ENCODE measurements at regions not wholly inside any gene's neighbourhood (a gene's known extent, or its start where the extent isn't known, plus 50 kb on each side); places are given as distances from the start of the nearest gene placed in this dataset.

DNA sequence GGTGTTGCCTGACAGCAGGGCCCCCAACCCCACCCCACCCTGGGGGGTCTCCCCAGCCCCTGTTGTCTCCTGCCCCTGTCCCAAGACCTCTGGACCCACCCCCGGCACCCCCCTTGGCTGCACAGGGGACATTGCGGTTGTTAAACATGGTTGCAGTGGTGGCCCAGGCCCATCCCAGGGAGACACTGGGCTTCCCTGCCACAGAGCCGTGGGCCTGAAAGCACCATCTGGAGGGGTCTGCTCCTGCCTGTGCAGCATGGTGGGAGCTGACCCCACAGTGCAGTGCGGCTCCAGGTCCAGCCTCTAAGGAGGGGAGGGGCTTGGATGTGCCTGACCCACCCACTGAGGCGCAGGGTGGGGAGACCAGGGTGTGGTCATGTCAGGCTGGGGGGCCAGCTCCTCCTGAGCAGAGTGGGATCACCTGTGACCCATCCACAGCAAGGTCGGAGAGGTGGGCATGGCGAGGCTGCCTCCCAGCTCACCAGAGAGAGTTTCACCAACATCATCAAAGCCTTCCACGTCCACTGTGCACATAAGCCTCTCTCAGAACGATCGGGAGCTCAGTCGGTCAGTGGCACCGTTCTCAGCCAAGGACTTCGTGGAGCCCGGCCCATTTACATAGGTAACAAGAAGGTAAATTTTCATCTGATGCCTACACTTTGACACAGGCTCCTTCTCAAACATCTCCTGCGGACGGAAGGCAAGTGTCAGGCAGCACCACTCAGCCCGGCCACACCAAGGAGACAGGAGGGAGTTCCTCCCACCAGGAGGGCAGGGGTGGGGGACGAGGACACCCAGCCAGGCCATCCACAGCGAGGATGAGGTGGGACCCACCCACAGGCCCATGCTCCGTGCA is 201.1 kb downstream of the BRD1 start:
- no peak for DNase-seq (ENCODE audit: low read depth)
- TF ChIP-seq, protein P1, sequence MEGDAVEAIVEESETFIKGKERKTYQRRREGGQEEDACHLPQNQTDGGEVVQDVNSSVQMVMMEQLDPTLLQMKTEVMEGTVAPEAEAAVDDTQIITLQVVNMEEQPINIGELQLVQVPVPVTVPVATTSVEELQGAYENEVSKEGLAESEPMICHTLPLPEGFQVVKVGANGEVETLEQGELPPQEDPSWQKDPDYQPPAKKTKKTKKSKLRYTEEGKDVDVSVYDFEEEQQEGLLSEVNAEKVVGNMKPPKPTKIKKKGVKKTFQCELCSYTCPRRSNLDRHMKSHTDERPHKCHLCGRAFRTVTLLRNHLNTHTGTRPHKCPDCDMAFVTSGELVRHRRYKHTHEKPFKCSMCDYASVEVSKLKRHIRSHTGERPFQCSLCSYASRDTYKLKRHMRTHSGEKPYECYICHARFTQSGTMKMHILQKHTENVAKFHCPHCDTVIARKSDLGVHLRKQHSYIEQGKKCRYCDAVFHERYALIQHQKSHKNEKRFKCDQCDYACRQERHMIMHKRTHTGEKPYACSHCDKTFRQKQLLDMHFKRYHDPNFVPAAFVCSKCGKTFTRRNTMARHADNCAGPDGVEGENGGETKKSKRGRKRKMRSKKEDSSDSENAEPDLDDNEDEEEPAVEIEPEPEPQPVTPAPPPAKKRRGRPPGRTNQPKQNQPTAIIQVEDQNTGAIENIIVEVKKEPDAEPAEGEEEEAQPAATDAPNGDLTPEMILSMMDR (IDR thresholded peaks at IDR 0.05; ENCODE audit: control insufficient read depth, extremely low read depth, insufficient read depth): no peak
- H3K4me3 ChIP-seq (ENCODE audit: low read depth, low read length): no peak overlapping the region

DNA sequence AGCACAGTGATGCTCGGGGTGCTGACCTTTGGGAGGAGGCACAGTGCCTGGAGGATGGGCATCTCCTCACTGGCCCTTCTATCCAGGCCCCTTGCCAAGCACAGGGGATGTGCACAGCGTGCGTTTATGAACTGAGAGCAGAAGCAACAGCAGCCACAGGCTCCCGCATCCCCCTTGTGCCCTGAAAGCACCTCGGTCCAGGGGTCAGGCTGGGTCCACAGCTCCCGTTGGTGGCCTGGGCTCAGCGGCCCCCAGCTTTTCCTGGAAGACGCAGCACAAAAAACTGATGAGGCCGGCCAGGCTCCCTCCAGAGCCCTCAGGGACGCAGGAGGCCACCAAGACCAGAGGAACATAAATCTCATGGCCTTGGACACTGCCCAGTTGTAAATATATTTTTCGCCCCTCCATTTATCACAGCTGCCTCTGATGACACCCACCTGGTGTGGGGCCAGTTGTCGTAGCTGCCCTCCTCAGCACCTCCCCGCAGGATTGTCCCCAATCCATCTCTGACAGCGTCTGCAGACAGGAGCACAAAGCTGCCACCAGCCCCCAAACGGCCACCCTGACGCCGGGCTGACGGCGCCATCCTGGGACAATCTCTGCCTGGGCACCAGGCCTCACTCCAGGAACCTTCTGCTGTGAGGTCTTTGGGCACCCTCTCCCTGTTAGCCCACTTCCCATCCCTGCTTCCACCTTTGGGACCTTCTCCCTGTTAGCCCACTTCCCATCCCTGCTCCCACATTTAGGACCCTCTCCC is 203.1 kb downstream of the BRD1 start:
- DNase-seq (ENCODE audit: low read depth): no peak
- no peak overlapping the region for H3K4me3 ChIP-seq (ENCODE audit: low read depth, low read length)
- TF ChIP-seq, protein P1 (IDR thresholded peaks at IDR 0.05; ENCODE audit: control insufficient read depth, extremely low read depth, insufficient read depth): no peak

DNA sequence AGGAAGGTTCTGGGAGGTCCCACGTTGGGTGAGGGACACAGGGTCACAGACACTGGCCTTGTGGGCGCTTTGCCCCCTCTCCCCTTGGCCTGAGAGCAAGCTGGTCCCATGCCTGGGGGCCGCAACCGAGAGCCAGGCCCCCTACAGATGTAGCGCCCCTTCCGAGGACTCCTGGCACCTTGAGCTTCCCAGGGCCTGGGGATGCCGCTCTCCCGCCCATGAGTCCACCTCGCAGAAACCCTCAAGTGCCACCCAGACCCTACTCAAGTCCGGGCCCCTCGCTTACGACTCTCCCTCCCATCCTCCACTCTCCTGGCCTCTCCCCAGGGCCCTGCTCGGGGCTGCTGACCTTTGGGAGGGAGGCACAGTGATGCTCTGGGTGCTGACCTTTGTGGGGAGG is 204.0 kb downstream of the BRD1 start:
- no peak overlapping the region for H3K4me3 ChIP-seq (ENCODE audit: low read depth, low read length)
- no peak for DNase-seq (ENCODE audit: low read depth)
- TF ChIP-seq, protein P1 (IDR thresholded peaks at IDR 0.05; ENCODE audit: control insufficient read depth, extremely low read depth, insufficient read depth): no peak

DNA sequence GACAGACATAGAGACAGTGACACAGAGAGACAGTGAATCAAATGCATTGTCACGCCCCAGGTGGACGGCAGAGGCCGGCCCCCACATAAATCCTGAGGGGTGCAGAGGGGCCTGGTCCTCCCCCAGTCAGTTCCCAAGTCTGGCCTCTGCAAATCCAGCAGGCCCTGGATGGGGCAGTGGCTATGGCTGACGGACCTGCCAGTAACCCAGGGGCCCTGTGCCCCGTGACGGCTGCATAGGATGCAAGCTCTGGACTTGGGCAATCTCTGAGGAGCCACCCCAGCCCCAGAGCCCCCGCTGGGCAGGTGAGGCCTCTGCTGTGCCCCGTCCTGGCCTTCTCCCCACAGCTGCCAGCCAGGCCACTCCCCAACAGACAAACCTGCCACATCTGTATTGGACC is 204.5 kb downstream of the BRD1 start:
- TF ChIP-seq, protein P1 (IDR thresholded peaks at IDR 0.05; ENCODE audit: control insufficient read depth, extremely low read depth, insufficient read depth): no peak
- DNase-seq (ENCODE audit: low read depth): no peak
- no peak overlapping the region for H3K4me3 ChIP-seq (ENCODE audit: low read depth, low read length)

DNA sequence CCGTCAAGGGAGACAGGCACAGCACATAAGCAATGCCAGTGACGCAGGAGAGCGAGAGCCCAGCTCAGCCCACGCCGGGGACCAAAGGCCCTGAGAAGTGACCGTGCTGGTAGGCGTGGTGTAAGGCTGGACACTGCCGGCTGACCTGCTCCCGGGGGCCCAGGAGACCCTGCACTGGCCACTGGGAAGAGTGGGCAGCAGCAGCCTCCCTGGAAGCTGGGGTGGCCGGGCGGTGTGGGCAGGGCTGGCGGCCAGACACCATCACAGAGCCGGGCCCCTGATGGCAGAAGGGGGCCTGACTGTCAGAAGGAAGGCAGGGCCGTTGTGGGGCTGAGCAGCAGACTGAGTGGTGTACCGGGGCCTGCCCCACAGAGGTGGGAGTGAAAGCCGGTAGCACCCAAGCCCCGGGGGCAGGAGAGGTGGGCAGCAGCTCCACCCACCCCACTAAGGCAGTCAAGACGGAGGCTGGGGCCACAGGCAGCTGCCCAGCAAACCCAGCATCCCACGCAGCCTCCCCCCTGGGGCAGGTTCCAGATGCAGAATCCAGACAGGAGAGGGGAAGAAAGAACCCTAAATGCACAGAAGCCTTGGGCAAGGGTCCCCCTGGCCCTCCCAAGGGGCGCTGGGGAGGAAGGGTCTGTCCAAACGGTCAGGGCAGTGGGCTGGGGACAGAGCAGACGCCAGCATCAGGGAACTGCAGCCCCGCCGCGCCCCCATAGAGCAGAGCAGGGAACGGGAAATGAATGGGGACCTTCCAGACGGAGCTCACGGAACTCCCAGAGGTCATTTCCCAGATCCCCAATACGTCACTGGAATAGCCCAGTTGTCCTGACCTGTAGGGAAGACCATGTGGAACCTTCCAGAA is 205.2 kb downstream of the BRD1 start:
- TF ChIP-seq, protein P1 (IDR thresholded peaks at IDR 0.05; ENCODE audit: control insufficient read depth, extremely low read depth, insufficient read depth): no peak
- no peak for DNase-seq (ENCODE audit: low read depth)
- no peak overlapping the region for H3K4me3 ChIP-seq (ENCODE audit: low read depth, low read length)

DNA sequence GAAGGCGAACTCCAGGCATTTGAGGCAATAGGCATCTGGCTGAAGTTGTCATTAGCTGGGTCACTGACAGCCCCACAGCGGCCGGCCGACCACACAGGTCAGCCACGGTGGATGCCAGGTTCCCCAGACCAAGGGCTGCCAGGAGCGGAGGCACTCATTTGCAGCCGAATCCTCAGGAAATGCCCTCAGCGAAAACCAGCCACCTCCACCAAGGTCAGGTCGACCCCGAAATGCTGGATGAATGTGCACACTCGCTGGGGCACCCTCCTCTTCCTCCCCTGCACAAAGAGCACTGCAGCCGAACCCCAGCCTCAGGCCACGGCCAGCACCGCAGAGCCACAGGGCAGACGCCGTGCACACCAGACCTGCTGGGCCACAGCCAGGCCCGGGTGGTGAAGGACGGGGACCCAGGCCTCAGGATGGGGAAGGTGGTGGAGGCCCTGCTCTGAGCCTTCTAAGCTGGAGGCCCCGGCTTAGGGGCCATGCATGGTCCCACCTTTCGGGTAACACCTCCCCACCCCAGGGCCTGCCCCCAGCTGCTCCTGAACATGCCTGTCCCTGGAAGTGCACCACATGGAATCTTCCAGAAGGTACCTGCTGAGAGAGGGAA is 206.0 kb downstream of the BRD1 start:
- TF ChIP-seq, protein P1 (IDR thresholded peaks at IDR 0.05; ENCODE audit: control insufficient read depth, extremely low read depth, insufficient read depth): no peak
- no peak for DNase-seq (ENCODE audit: low read depth)
- H3K4me3 ChIP-seq (ENCODE audit: low read depth, low read length): no peak overlapping the region
